ENCODE measurements at regions not wholly inside any gene's neighbourhood (a gene's known extent, or its start where the extent isn't known, plus 50 kb on each side); places are given as distances from the start of the nearest gene placed in this dataset.

- Histone ChIP-seq H3K4me3 (no peak overlapping the region), H3K4me1 (ENCODE audit: low read depth) (no peaks in the 10 kb centered on the region), H3K9me3 (no peaks in the 10 kb centered on the region), H3K36me3 (ENCODE audit: low read depth) (no peaks in the 10 kb centered on the region)
- TF ChIP-seq, protein P1, sequence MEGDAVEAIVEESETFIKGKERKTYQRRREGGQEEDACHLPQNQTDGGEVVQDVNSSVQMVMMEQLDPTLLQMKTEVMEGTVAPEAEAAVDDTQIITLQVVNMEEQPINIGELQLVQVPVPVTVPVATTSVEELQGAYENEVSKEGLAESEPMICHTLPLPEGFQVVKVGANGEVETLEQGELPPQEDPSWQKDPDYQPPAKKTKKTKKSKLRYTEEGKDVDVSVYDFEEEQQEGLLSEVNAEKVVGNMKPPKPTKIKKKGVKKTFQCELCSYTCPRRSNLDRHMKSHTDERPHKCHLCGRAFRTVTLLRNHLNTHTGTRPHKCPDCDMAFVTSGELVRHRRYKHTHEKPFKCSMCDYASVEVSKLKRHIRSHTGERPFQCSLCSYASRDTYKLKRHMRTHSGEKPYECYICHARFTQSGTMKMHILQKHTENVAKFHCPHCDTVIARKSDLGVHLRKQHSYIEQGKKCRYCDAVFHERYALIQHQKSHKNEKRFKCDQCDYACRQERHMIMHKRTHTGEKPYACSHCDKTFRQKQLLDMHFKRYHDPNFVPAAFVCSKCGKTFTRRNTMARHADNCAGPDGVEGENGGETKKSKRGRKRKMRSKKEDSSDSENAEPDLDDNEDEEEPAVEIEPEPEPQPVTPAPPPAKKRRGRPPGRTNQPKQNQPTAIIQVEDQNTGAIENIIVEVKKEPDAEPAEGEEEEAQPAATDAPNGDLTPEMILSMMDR (IDR thresholded peaks at IDR 0.05) = no peak
- intact Hi-C loops (cut with DNase I, micrococcal nuclease) = no loop called here
- no peak for ATAC-seq
- no peak for DNase-seq
Measured at GRCh38 chr18:3358310-3358709, 91.7 kb upstream of the TGIF1 start.

DNA sequence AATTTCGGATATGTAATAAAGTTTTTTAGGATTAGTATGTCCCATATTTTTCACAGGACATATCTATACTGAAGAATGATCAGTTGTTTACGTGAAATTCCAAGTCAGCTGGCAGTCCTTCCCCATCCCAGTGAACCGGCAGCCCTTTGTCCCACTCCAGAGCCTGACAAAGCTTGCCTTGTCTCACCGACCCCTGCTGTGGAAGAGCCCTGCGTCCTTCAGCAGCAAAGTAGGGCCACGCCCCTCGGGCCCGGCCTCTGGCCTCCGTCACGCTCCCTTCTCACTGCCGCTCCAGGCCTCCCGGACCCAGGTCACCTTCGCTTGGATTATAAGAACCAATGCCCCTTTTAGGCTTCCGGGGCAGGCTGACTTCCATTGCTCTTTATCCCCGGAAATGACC lies 89.8 kb upstream of the TGIF1 start:
- Histone ChIP-seq H3K4me1 (ENCODE audit: low read depth) (no peaks in the 10 kb centered on the region), H3K4me3 (no peak overlapping the region), H3K9me3 (no peaks in the 10 kb centered on the region), H3K36me3 (ENCODE audit: low read depth) (no peaks in the 10 kb centered on the region)
- TF ChIP-seq, protein P1 (IDR thresholded peaks at IDR 0.05) = no peak
- intact Hi-C loops (cut with DNase I, micrococcal nuclease) = no loop called here
- ATAC-seq (no peak), DNase-seq (no peak)

DNA sequence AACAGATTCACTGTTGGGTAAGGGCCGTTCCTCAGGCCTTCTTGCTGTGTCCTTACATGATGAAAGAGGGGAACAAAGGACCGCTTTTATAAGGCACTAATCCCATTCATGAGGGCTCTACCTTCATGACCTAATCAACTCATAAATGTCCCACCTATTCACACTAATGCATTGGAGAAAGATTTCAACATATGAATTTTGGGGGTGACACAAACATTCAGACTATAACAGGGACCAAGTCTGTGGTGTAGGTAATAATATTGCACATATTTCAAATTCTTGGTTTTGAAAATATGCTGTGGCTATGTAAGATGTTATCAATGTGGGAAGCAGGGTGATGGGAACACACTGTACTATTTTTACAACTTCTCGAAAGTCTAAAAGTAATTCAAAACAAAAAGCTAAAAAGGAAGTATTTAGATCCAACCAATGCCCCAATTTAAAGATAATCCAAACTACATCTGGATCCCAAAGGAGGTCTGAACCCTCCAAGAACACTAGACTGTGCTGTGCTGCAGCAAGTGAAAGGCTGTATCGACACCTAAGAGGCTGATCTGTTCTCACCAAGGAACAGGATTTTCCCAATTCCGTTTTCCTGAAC lies 82.4 kb upstream of the TGIF1 start:
- DNase-seq (no peak), ATAC-seq (no peak)
- intact Hi-C loops (cut with DNase I, micrococcal nuclease) = no loop called here
- TF ChIP-seq, protein P1 (IDR thresholded peaks at IDR 0.05) = no peak
- Histone ChIP-seq H3K9me3 (no peaks in the 10 kb centered on the region), H3K36me3 (ENCODE audit: low read depth) (no peaks in the 10 kb centered on the region), H3K4me3 (no peak overlapping the region), H3K4me1 (ENCODE audit: low read depth) (no peaks in the 10 kb centered on the region)

- intact Hi-C loops (cut with DNase I, micrococcal nuclease) = no loop called here
- H3K9me3 ChIP-seq = no peaks in the 10 kb centered on the region
- H3K4me1 ChIP-seq (ENCODE audit: low read depth) = no peaks in the 10 kb centered on the region
- no peaks in the 10 kb centered on the region for H3K36me3 ChIP-seq (ENCODE audit: low read depth)
- TF ChIP-seq, protein P1 (IDR thresholded peaks at IDR 0.05) = no peak
- no peak overlapping the region for H3K4me3 ChIP-seq
- DNase-seq (no peak), ATAC-seq (no peak)
Measured at GRCh38 chr18:3368193-3368592, 81.8 kb upstream of the TGIF1 start.

- Histone ChIP-seq H3K36me3 (ENCODE audit: low read depth) (no peaks in the 10 kb centered on the region), H3K4me1 (ENCODE audit: low read depth) (no peaks in the 10 kb centered on the region), H3K9me3 (no peaks in the 10 kb centered on the region), H3K4me3 (no peak overlapping the region)
- DNase-seq = no peak
- TF ChIP-seq, protein P1 (IDR thresholded peaks at IDR 0.05) = no peak
- intact Hi-C loops (cut with DNase I, micrococcal nuclease) = no loop called here
- no peak for ATAC-seq
Measured at GRCh38 chr18:3379685-3380084, 70.3 kb upstream of the TGIF1 start.

All from mucosa of descending colon (tissue), 3 donors.